OCI-LY3 (cell line): ENCODE measurements at regions not wholly inside any gene's neighbourhood (a gene's known extent, or its start where the extent isn't known, plus 50 kb on each side); places are given as distances from the start of the nearest gene placed in this dataset.

Experiments
- EZH2phosphoT487 ChIP-seq: fragments of 200-600 bp; shearing (Covaris generic); IDR thresholded peaks from 2 replicates; pipeline ENCODE4 v1.6.1; 2018; ENCODE audit warnings: antibody characterized with exemption, mixed run types, low read depth
- TF ChIP-seq, protein P1 (sequence below): fragments of 200-600, 300-600 bp; sonication (generic); IDR thresholded peaks from 2 replicates; pipeline ENCODE4 v1.5.1; 2014; ENCODE audit warnings: antibody characterized with exemption, low read length, low read depth

DNA sequence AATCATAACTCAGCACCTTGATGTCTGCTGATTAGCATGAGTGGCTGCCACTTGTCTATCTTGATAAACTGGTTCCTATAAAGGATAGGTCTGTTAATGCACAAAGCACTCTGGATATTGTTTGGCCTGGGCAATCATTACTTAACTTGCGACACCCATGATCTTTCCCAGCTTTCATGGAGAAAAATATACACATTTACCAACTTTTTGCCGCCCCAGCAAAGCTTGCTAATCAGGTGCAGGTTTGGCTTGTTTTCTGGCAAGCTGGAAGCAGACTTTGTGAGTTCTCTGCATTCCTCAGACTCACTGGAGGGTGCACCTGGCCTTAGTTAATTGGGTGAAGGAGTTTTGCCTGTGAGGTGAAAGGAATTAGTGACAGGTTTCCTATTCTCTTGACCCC lies 1126.4 kb upstream of the FLRT2 start:
- TF ChIP-seq, protein P1, sequence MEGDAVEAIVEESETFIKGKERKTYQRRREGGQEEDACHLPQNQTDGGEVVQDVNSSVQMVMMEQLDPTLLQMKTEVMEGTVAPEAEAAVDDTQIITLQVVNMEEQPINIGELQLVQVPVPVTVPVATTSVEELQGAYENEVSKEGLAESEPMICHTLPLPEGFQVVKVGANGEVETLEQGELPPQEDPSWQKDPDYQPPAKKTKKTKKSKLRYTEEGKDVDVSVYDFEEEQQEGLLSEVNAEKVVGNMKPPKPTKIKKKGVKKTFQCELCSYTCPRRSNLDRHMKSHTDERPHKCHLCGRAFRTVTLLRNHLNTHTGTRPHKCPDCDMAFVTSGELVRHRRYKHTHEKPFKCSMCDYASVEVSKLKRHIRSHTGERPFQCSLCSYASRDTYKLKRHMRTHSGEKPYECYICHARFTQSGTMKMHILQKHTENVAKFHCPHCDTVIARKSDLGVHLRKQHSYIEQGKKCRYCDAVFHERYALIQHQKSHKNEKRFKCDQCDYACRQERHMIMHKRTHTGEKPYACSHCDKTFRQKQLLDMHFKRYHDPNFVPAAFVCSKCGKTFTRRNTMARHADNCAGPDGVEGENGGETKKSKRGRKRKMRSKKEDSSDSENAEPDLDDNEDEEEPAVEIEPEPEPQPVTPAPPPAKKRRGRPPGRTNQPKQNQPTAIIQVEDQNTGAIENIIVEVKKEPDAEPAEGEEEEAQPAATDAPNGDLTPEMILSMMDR = no peak
- TF ChIP-seq EZH2phosphoT487 = no peak
